ENCODE measurements at regions not wholly inside any gene's neighbourhood (a gene's known extent, or its start where the extent isn't known, plus 50 kb on each side); places are given as distances from the start of the nearest gene placed in this dataset.
"Not testable (repeated sequence)": the region's sequence is repeated elsewhere in the genome, so short reads cannot be mapped to it uniquely, and the experiment has no call there.

- no peak for DNase-seq
These were observed 1243.0 kb upstream of the RAG2 start for GRCh38 chr11:37841016-37841415.

GRCh38 chr11:37840345-37840744 is 1242.3 kb upstream of the RAG2 start:
- DNase-seq, result not testable (repeated sequence)

GRCh38 chr11:37830529-37830928 is 1232.5 kb upstream of the RAG2 start:
- DNase-seq, result no peak

GRCh38 chr11:37817727-37818270 is 1219.8 kb upstream of the RAG2 start:
- DNase-seq, result no peak

- DNase-seq, result no peak
These were observed 1214.3 kb upstream of the RAG2 start for GRCh38 chr11:37812281-37812880.

GRCh38 chr11:37811349-37811748 is 1213.3 kb upstream of the RAG2 start:
- DNase-seq, result no peak

- DNase-seq, result no peak
These were observed 1206.6 kb upstream of the RAG2 start for GRCh38 chr11:37804666-37805065.

GRCh38 chr11:37788141-37788877 is 1190.3 kb upstream of the RAG2 start:
- no peak for DNase-seq

- DNase-seq, result no peak
These were observed 1188.2 kb upstream of the RAG2 start for GRCh38 chr11:37786214-37786755.

GRCh38 chr11:37774441-37774840 is 1176.4 kb upstream of the RAG2 start:
- DNase-seq, result no peak

GRCh38 chr11:37770145-37770544 is 1172.1 kb upstream of the RAG2 start:
- no peak for DNase-seq

GRCh38 chr11:37762079-37762478 is 1164.0 kb upstream of the RAG2 start:
- DNase-seq, result no peak

- DNase-seq, result no peak
These were observed 1157.5 kb upstream of the RAG2 start for GRCh38 chr11:37755521-37755920.

GRCh38 chr11:37748641-37749040 is 1150.6 kb upstream of the RAG2 start:
- DNase-seq, result no peak

GRCh38 chr11:37747121-37747520 is 1149.1 kb upstream of the RAG2 start:
- DNase-seq, result no peak

- no peak for DNase-seq
These were observed 1129.3 kb upstream of the RAG2 start for GRCh38 chr11:37727371-37727770.

GRCh38 chr11:37724315-37724714 is 1126.3 kb upstream of the RAG2 start:
- DNase-seq, result no peak

GRCh38 chr11:37721485-37721884 is 1123.4 kb upstream of the RAG2 start:
- no peak for DNase-seq

GRCh38 chr11:37718431-37718999 is 1120.5 kb upstream of the RAG2 start:
- no peak for DNase-seq

GRCh38 chr11:37712251-37712650 is 1114.2 kb upstream of the RAG2 start:
- DNase-seq, result no peak

GRCh38 chr11:37710031-37710430 is 1112.0 kb upstream of the RAG2 start:
- DNase-seq, result no peak

- no peak for DNase-seq
These were observed 1106.8 kb upstream of the RAG2 start for GRCh38 chr11:37704791-37705190.

- DNase-seq, result no peak
These were observed 1101.6 kb upstream of the RAG2 start for GRCh38 chr11:37699644-37700043.

GRCh38 chr11:37695283-37695682 is 1097.2 kb upstream of the RAG2 start:
- DNase-seq, result no peak

Data from DMS79 (cell line).